ENCODE measurements at regions not wholly inside any gene's neighbourhood (a gene's known extent, or its start where the extent isn't known, plus 50 kb on each side); places are given as distances from the start of the nearest gene placed in this dataset.

DNA sequence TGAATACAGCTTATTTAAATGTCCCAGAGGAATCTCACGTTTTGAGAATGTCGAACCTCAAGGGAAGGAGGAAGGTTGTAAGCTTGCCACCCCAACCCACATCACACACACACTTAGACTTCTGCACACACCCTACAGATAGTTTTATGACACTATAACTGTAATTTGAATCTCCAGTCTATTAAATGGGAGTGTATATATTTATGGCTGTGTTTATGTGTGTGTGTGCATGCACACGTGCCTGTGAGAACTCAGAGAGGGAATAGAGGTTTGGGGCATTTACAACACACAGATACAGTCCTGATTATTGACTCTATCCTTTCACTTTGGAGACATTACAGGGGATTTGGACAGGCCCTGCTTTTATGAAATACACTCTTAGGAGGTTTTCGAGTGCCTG is 171.5 kb upstream of the MAF start:
- ChIA-PET CTCF (interaction anchor here (0.7 kb wide), 1 partner anchor 593 kb away, joined by 3 read pairs; no protein-coding TSS in a partner anchor), POLR2A (no interaction called here)
- Histone ChIP-seq H3K27me3 (ENCODE audit: control insufficient read depth, insufficient read depth, low read length) (peaks cover 3% of the 10 kb centered on the region; the same call in 1 of the 2 replicates), H3K36me3 (ENCODE audit: control insufficient read depth, insufficient read depth, low read length) (no peaks in the 10 kb centered on the region), H3K4me3 (ENCODE audit: low read depth, low read length) (no peak overlapping the region)
- no peak for DNase-seq (ENCODE audit: low read depth)
- no peak for TF ChIP-seq CTCF (IDR thresholded peaks at IDR 0.05; ENCODE audit: insufficient read depth, low read depth, low read length)

DNA sequence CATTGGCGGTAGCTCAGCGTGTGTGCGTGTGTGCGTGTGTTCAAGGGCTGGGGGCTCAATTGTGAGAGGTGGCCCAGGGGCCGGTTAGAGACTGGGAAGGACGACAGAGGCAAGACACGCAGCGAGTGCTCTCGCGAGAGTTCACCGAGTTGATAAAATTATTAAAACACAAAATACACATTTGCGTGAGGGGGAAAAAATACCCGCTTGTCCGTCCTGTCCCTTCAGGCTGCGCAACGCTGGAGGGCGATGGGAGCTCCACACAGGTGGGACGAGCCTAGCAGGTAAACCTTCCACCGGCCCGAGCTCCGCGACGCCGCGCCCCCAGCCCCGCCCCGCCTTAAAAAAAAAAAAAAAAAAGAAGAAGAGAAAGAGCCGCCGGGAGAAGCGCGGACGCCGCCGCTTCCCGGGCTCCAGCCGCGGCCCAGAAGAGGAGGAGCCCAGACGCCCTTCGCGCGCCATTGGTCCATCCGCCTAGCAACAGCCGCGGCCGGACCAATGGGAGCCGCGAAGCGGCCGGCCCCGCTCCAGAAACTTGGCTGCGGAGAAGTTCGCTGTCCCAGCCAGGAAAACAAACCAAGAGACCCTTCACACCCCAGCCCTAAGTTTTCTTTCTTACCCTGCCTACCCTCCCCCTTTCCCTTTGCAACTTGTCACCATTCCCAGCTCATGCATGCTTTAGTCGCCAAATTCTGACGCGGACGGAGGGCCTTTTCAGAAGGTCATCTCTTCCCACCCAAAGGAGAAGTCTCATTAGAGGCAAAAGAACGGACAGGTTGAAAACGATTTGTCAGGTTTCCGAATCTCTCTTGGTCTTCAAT is 169.9 kb upstream of the MAF start:
- CTCF ChIA-PET = interaction anchor here (1.0 kb wide), 2 partner anchors 168 to 276 kb away, joined by 3 read pairs; no protein-coding TSS in a partner anchor
- H3K27me3 ChIP-seq (ENCODE audit: control insufficient read depth, insufficient read depth, low read length) = peaks cover 3% of the 10 kb centered on the region; the same call in 1 of the 2 replicates
- no peaks in the 10 kb centered on the region for H3K36me3 ChIP-seq (ENCODE audit: control insufficient read depth, insufficient read depth, low read length)
- no peak for TF ChIP-seq CTCF (IDR thresholded peaks at IDR 0.05; ENCODE audit: insufficient read depth, low read depth, low read length)
- peak overlapping the region; percentile 67 for H3K4me3 ChIP-seq (ENCODE audit: low read depth, low read length)
- POLR2A ChIA-PET = interaction anchor here (0.6 kb wide), 2 partner anchors 30 to 296 kb away, joined by 5 read pairs; no protein-coding TSS in a partner anchor
- DNase-seq (ENCODE audit: low read depth) = no peak

- DNase-seq (ENCODE audit: low read depth) = no peak
- no peaks in the 10 kb centered on the region for H3K27me3 ChIP-seq (ENCODE audit: control insufficient read depth, insufficient read depth, low read length)
- peak overlapping the region; percentile 67 for H3K4me3 ChIP-seq (ENCODE audit: low read depth, low read length)
- no peak for TF ChIP-seq CTCF (IDR thresholded peaks at IDR 0.05; ENCODE audit: insufficient read depth, low read depth, low read length)
- ChIA-PET POLR2A (interaction anchor here (0.6 kb wide), 3 partner anchors 31 to 296 kb away, joined by 4 to 5 read pairs (median 5); no protein-coding TSS in a partner anchor), CTCF (interaction anchor here (1.0 kb wide), 2 partner anchors 168 to 277 kb away, joined by 3 read pairs; no protein-coding TSS in a partner anchor)
- H3K36me3 ChIP-seq (ENCODE audit: control insufficient read depth, insufficient read depth, low read length) = no peaks in the 10 kb centered on the region
Measured at GRCh38 chr16:79769928-79770243, 169.3 kb upstream of the MAF start.

DNA sequence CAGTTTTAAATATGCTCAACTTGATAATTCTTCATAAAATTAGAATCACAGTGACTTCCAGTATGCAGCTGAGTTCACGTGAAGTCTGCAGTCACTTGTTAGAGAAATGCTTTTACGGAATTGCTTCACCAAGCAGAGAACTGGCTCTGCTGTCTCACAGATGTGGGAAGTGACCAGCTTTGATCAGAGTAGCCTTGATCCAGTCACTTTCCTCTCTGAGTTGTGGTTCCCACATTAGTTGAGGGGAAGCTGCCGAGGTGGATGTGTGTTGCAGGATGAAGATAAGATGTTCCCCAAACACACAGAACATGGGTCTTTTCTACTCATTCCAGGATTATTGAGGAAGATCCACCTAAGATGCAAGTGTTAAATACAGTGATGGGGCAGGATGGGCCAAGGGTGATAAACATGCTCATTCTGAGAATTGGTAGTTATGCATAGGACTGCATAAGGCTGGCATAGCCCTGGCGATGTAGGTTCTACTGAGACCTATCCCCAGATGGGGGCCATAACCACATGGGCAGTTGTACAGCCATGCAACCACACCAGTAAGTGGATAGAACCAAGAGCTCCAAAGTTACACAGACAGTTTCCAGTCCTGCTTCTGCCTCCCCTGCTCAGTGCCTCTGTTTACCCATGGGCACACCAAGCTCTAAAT is 168.9 kb upstream of the MAF start:
- ChIA-PET CTCF (no interaction called here), POLR2A (interaction anchor here (0.6 kb wide), 1 partner anchor 161 kb away, joined by 4 read pairs; no protein-coding TSS in a partner anchor)
- no peak overlapping the region for H3K4me3 ChIP-seq (ENCODE audit: low read depth, low read length)
- no peaks in the 10 kb centered on the region for H3K36me3 ChIP-seq (ENCODE audit: control insufficient read depth, insufficient read depth, low read length)
- no peaks in the 10 kb centered on the region for H3K27me3 ChIP-seq (ENCODE audit: control insufficient read depth, insufficient read depth, low read length)
- TF ChIP-seq CTCF (IDR thresholded peaks at IDR 0.05; ENCODE audit: insufficient read depth, low read depth, low read length) = no peak
- DNase-seq (ENCODE audit: low read depth) = no peak

Measured in BJ (cell line).